Dedifferentiated amniotic fluid mesenchymal stem cell (primary cell): ENCODE measurements at regions not wholly inside any gene's neighbourhood (a gene's known extent, or its start where the extent isn't known, plus 50 kb on each side); places are given as distances from the start of the nearest gene placed in this dataset.

ENCODE experiments used
- DNase-seq: peaks from one replicate; pipeline ENCODE4 v3.0.0-alpha.2; 2016; ENCODE audit errors: extremely low spot score

- DNase-seq, result no peak
Observed at GRCh38 chr14:49016381-49016780, 569.8 kb downstream of the RPS29 start.

DNA sequence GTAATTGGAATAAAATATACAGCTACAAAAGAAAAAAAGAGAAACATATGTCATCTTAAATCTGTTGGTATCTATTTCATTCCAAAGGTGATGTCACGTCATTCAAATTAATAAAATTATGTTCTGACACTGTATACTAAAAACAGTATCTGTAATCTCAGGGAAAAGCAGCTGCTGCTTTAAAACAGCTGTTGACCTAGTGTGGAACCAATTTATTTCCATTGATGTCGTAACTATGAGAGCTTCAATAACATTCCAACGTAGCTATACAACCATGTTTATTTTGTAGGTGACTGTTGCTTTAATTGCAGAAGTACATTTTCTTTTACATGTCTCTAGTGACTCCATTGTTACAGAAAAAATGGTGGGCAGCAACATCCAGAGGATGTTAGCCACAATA is 571.7 kb downstream of the RPS29 start:
- no peak for DNase-seq

- DNase-seq, result no peak
Observed at GRCh38 chr14:49008363-49008762, 577.8 kb downstream of the RPS29 start.

- DNase-seq, result no peak
Observed at GRCh38 chr14:48991141-48991540, 595.0 kb downstream of the RPS29 start.

DNA sequence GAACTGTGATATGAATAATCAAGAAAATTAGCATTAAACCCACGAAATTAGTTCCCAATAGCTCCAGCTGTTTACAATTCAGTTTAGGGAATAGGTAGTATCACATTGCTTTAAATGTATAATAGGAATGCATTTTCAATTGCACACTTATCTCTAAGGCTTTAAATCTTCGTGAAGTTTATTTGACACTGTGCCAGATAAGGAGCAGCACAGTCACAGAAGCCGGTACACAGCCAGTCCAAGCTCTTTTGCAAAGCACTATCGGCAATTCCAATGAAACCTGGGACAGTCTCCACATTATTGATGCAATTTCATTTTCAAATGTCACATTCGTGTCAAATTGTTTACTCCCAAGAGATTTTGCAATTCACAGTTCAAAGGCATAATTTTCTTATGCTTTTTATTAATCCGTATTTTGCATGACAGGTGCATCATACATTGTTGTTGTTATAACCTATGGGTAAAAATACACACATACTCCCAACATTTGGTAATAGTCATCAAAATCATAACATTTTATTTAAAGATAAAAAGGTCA is 602.8 kb downstream of the RPS29 start:
- DNase-seq, result no peak

DNA sequence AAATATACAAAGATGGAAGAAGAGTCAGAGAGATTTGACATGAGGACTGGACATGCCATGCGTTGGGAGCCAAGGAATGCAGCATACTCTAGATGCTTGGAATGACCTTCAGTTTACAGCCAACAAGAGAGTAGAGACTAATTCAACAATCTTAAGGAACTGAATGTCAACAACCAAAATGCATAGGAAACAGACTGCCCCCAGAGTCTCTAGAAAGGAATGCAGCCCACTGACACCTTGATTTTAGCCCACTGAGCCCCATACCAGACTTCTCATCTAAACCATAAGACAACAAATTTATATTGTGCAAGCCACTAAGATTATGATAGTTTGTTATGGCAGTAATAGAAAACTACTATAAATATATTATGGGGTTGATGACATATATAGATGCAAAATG is 611.2 kb downstream of the RPS29 start:
- no peak for DNase-seq

- no peak for DNase-seq
Observed at GRCh38 chr14:48973151-48973550, 613.0 kb downstream of the RPS29 start.

- DNase-seq, result no peak
Observed at GRCh38 chr14:48970943-48971342, 615.2 kb downstream of the RPS29 start.

DNA sequence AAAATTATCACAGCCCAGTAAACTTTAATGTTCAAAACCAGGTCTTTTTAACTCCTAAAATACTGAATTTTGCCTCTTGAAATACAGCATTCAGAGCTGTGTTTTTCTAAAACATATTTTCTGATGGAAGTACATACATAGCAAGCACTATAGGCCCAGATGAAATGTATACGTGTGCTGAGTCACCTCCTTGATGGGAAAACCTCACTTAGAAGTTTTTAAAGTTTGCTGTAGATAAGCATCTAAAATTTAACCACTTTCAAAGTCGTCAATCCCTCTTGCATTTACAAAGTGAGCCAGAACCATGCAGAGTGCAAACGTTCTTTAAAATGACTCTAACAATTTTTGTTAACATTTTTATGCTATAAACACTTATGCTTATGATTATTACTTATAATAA is 618.8 kb downstream of the RPS29 start:
- DNase-seq, result no peak

DNA sequence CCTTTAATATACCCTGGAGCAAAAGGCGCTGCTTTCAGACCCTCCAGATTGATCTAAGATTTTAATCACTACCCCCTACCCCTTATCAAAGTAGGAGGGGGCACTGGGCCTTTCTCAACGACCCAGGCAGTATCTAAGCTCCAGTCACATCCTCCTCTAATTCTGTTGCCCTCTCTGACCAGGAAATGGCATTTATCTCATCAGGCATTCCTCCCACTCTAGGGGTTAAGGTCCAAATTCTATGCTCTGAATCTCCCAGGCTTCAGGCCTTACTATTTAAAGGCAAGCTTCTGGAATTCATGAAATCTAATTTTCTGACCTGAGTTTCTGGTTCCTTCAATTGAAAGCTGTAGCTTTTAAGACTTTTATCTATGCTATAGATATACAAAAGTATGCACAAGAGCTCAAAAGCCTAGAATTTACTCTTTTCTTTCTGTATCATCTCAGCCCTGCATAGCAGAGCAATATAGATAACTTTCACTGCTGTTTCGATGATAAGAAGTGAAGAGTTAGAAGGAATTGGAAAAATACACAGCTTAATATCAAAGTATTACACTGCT is 622.9 kb downstream of the RPS29 start:
- DNase-seq, result no peak

GRCh38 chr14:48957486-48957885 is 628.7 kb downstream of the RPS29 start:
- DNase-seq, result no peak

DNA sequence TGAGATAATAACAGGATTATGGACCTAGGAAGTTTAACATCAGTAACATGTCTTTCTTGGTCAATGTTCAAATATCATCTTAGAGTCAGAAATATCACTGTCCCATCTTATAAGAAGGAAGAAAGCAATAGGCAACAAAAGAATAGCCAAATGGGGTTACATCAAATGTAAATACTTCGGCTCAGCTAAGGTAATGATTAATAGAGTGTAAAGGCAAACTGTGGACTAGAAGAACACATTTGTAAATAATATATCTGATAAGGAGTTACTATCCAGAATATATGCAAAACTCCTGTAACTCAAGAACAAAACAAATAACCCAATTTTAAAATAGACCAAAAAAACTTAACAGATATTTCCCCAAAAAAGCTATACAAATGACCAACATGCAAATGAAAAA is 630.3 kb downstream of the RPS29 start:
- no peak for DNase-seq

GRCh38 chr14:48954446-48954845 is 631.7 kb downstream of the RPS29 start:
- no peak for DNase-seq

GRCh38 chr14:48944809-48945208 is 641.4 kb downstream of the RPS29 start:
- DNase-seq, result no peak

- no peak for DNase-seq
Observed at GRCh38 chr14:48943913-48944312, 642.3 kb downstream of the RPS29 start.

- no peak for DNase-seq
Observed at GRCh38 chr14:48937541-48938195, 648.5 kb downstream of the RPS29 start.

DNA sequence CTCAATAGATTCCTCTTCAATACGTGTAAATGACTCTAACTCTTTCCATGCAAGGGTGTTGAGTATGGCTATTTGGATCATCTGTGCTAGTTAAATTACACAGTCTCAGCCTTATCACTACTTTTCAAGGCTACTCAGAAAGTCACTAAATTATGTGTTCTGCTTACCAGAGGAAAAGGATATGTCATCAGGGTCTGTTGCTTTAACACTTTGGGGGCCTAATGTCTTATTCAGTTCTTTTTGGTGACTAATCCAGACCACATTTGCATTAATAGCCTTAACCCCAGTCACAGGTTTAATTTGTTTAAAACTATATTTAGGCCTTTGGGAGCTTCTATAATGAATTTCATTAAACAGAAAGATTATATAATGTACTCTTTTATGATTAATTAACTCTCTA is 649.3 kb downstream of the RPS29 start:
- DNase-seq, result no peak

- DNase-seq, result no peak
Observed at GRCh38 chr14:48936362-48936761, 649.8 kb downstream of the RPS29 start.

- no peak for DNase-seq
Observed at GRCh38 chr14:48925184-48925583, 661.0 kb downstream of the RPS29 start.

DNA sequence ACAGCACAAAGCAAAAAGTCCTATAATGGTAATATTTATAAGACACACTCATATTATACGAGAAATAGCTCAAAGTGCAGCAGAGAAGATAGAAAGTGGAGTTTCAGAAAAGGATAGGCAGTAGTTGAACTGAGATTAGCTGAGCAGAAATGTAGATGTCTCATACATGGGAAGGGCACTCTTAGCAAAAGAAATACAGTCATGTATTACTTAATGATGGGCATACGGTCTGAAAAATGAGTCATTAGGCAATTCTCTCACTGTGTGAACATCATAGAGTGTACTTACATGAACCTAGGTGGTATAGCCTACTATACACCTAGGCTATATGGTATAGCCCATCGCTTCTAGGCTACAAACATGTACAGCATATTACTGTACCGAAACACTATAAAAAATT is 671.3 kb downstream of the RPS29 start:
- no peak for DNase-seq

DNA sequence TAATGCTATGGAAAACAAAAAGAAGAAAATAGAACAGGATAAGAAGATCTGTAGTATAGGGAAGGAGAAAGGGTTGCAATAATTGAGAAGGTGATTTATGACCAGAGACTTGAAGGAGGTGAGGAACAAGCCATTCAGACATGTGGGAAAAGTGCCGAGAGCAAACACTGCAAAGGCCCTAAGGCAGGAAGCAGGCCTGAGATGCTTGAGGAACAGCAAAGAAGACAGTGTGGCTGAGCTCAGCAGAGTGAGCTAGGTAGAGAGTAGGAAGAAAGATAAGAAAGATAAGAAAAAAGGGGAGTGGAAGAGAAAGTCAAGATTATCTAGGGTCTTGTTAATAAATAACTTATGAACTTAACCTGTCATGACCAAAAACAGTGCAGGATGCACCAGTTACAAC is 671.8 kb downstream of the RPS29 start:
- DNase-seq, result no peak

DNA sequence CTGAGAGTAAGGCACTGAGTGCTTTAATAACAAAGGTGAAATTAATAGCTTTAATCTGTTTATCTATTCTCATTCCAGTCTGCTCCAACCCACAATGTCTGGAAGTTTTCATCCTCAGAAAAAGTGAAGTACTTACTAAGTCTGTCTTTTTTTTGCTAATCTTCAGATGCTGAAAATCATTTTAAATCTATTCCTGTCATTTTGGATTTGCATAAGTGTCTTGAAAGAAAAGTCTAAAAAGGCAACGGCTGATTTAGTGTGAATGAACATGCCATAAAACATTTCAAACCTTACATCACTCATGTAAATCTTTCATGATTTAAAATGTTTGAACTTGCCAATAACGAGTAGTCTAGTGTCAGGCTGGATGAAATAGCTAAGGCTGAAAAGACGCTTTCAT is 685.6 kb downstream of the RPS29 start:
- DNase-seq, result no peak

DNA sequence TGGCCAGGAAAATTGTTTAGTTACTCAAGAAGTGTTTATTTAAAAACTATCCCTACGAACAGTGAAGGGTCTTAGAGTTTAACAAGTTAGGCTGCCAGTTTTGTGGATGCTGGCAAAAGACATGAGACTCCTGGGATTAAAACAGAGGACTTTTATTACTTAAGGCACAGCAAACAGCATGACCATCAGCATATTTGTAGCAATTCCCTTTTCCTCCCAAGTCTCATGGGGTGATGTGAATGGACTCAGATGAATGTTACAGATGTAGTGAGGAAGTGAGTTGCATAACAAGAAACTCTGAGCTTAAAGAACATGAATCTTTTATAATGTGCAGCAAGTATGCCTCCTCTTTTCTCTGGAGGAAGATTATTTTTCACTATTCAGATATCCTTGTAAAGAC is 695.8 kb downstream of the RPS29 start:
- no peak for DNase-seq

DNA sequence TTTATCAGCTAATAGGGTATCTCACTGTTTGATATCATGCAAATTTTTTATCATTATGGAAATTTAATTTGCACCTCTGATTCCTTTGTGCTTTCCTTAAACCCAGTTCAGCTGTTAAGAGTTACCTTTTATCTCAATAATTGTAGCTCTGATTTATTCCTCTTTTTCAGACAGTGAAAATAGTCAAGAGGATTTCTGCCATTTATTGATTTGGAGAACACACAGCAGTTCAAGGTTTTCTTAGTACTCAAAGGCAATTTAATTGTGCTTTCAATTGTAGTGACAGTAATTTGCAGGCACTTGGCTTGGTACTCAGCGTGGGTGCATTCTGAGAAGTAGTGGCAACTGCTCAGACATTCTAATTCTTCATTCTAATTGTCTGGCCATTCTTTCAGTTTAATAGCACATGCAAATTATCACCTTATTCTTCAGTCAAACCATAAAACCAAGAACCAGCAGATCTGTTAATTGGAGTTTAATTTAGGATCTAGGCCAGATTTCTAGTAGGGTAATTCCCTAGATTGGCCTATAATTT is 709.3 kb downstream of the RPS29 start:
- DNase-seq, result no peak
